Fibroblast of skin of back (primary cell): ENCODE measurements at regions not wholly inside any gene's neighbourhood (a gene's known extent, or its start where the extent isn't known, plus 50 kb on each side); places are given as distances from the start of the nearest gene placed in this dataset.
"Not testable (repeated sequence)": the region's sequence is repeated elsewhere in the genome, so short reads cannot be mapped to it uniquely, and the experiment has no call there.

Source experiments
- DNase-seq: peaks from one replicate; pipeline ENCODE4 v3.0.0-alpha.2; 2013

- DNase-seq: not testable (repeated sequence)
These were observed 83.0 kb downstream of the POTEC start for GRCh38 chr18:14460364-14460763.

- not testable (repeated sequence) for DNase-seq
These were observed 83.6 kb downstream of the POTEC start for GRCh38 chr18:14459826-14460225.

- DNase-seq: not testable (repeated sequence)
These were observed 85.1 kb downstream of the POTEC start for GRCh38 chr18:14458009-14458945.

GRCh38 chr18:14450637-14451009 lies 92.8 kb downstream of the POTEC start:
- peak; percentile 2 for DNase-seq

GRCh38 chr18:14449995-14450636 lies 93.3 kb downstream of the POTEC start:
- DNase-seq: peak; percentile 4

- DNase-seq: not testable (repeated sequence)
These were observed 94.3 kb downstream of the POTEC start for GRCh38 chr18:14449062-14449461.

- not testable (repeated sequence) for DNase-seq
These were observed 95.7 kb downstream of the POTEC start for GRCh38 chr18:14447715-14448114.

- DNase-seq: peak; percentile 9
These were observed 107.9 kb downstream of the POTEC start for GRCh38 chr18:14435460-14435859.

- DNase-seq: not testable (repeated sequence)
These were observed 111.0 kb downstream of the POTEC start for GRCh38 chr18:14432371-14432770.

GRCh38 chr18:14431031-14431521 lies 112.3 kb downstream of the POTEC start:
- peak; percentile 46 for DNase-seq

- DNase-seq: not testable (repeated sequence)
These were observed 127.6 kb downstream of the POTEC start for GRCh38 chr18:14415806-14416205.

- DNase-seq: not testable (repeated sequence)
These were observed 128.0 kb downstream of the POTEC start for GRCh38 chr18:14415399-14415798.

GRCh38 chr18:14395533-14395932 lies 147.9 kb downstream of the POTEC start:
- not testable (repeated sequence) for DNase-seq

GRCh38 chr18:14393563-14394103 lies 149.8 kb downstream of the POTEC start:
- not testable (repeated sequence) for DNase-seq

- DNase-seq: not testable (repeated sequence)
These were observed 150.8 kb downstream of the POTEC start for GRCh38 chr18:14392604-14393003.

- DNase-seq: not testable (repeated sequence)
These were observed 158.4 kb downstream of the POTEC start for GRCh38 chr18:14384961-14385360.

- DNase-seq: not testable (repeated sequence)
These were observed 160.7 kb downstream of the POTEC start for GRCh38 chr18:14382666-14383065.

GRCh38 chr18:14379489-14379888 lies 163.9 kb downstream of the POTEC start:
- not testable (repeated sequence) for DNase-seq

GRCh38 chr18:14378376-14378775 lies 165.0 kb downstream of the POTEC start:
- not testable (repeated sequence) for DNase-seq

GRCh38 chr18:14361346-14361745 lies 182.1 kb downstream of the POTEC start:
- not testable (repeated sequence) for DNase-seq

GRCh38 chr18:14357553-14358297 lies 185.7 kb downstream of the POTEC start:
- not testable (repeated sequence) for DNase-seq

- DNase-seq: not testable (repeated sequence)
These were observed 201.2 kb downstream of the POTEC start for GRCh38 chr18:14342170-14342569.
